ENCODE measurements at regions not wholly inside any gene's neighbourhood (a gene's known extent, or its start where the extent isn't known, plus 50 kb on each side); places are given as distances from the start of the nearest gene placed in this dataset.

GRCh38 chr4:105074097-105074496 lies 72.6 kb upstream of the TET2 start:
- POLR2A ChIA-PET (ENCODE audit: partially characterized antibody): no interaction called here

More at GRCh38 chr4:105074097-105074496, 72.6 kb upstream of the TET2 start:
- no peaks in the 10 kb centered on the region for H3K9me3 ChIP-seq (ENCODE audit: insufficient read depth in 2 of 2, low read depth in 1 of 2, low read length in 1 of 2)
- H4K8ac ChIP-seq (ENCODE audit: extremely low read depth, insufficient read depth, low read length): no peak overlapping the region
- no peak overlapping the region for H3K4me2 ChIP-seq (ENCODE audit: insufficient read depth in 1 of 2, low read depth in 2 of 2, low read length in 2 of 2)
- no peak overlapping the region for H3K23ac ChIP-seq (ENCODE audit: insufficient read length)
- H3K27me3 ChIP-seq (replicated peaks in 1 of 4; ENCODE audit: control insufficient read depth in 3 of 4, extremely low read depth in 1 of 4, insufficient read depth in 3 of 4, low read length in 3 of 4): no peaks in the 10 kb centered on the region
- H2BK5ac ChIP-seq (ENCODE audit: low read depth, low read length): no peak overlapping the region
- no peak overlapping the region for H2AFZ ChIP-seq (ENCODE audit: low read length)
- no peak overlapping the region for H3K14ac ChIP-seq (ENCODE audit: insufficient read length)
- no peaks in the 10 kb centered on the region for H3K4me1 ChIP-seq (replicated peaks in 1 of 4; ENCODE audit: control insufficient read depth in 3 of 4, insufficient read depth in 4 of 4, low read length in 3 of 4)
- FAIRE-seq (no peak), DNase-seq (ENCODE audit: low read depth in 1 of 2, low spot score in 2 of 2) (no peak)
- H4K5ac ChIP-seq (ENCODE audit: insufficient read length, low read depth, low read length): no peak overlapping the region
- no peaks in the 10 kb centered on the region for H3K23me2 ChIP-seq (ENCODE audit: low read depth, low read length)
- no peaks in the 10 kb centered on the region for H3K79me2 ChIP-seq (ENCODE audit: control insufficient read depth in 1 of 2, insufficient read depth in 2 of 2, low read length in 2 of 2)
- H3K27ac ChIP-seq (ENCODE audit: low read depth, low read length): no peak overlapping the region
- H2AK5ac ChIP-seq (ENCODE audit: low read depth, low read length): no peak overlapping the region
- H3K4ac ChIP-seq (replicated peaks; ENCODE audit: insufficient read length, low read depth, low read length): no peak overlapping the region
- no peak overlapping the region for H4K91ac ChIP-seq (replicated peaks; ENCODE audit: insufficient read length, low read length)
- CTCF ChIA-PET (ENCODE audit: partially characterized antibody): interaction anchor here (0.6 kb wide), 1 partner anchor 631 kb away, joined by 3 read pairs; no protein-coding TSS in a partner anchor
- H3K56ac ChIP-seq (replicated peaks; ENCODE audit: insufficient read length, low read depth, low read length): no peak overlapping the region
- H2BK12ac ChIP-seq (ENCODE audit: low read depth, low read length): no peak overlapping the region
- no peak overlapping the region for H3K4me3 ChIP-seq (ENCODE audit: extremely low read depth in 1 of 4, insufficient read depth in 2 of 4, low read depth in 3 of 4, low read length in 4 of 4)
- no peak overlapping the region for H3K9ac ChIP-seq (replicated peaks in 1 of 4; ENCODE audit: extremely low read depth in 1 of 4, low read depth in 3 of 4, low read length in 3 of 4)
- H2BK15ac ChIP-seq (ENCODE audit: low read length): no peak overlapping the region
- no peak overlapping the region for H2BK20ac ChIP-seq (ENCODE audit: low read length)
- H4K20me1 ChIP-seq (replicated peaks in 1 of 2; ENCODE audit: control insufficient read depth in 1 of 2, insufficient read depth in 2 of 2, low read length in 2 of 2): no peaks in the 10 kb centered on the region
- no peak for TF ChIP-seq GABPA (IDR thresholded peaks at IDR 0.05; ENCODE audit: borderline replicate concordance, insufficient read depth, low read length)
- no peaks in the 10 kb centered on the region for H3K79me1 ChIP-seq (ENCODE audit: low read depth, low read length)
- no peak overlapping the region for H3K18ac ChIP-seq (ENCODE audit: extremely low read depth, low read length)
- H2BK120ac ChIP-seq (replicated peaks; ENCODE audit: low read depth, low read length): no peak overlapping the region
- H3K36me3 ChIP-seq (ENCODE audit: control insufficient read depth in 2 of 4, insufficient read depth in 4 of 4, low read length in 3 of 4): no peaks in the 10 kb centered on the region

All from H1 (cell line).